ENCODE measurements at regions not wholly inside any gene's neighbourhood (a gene's known extent, or its start where the extent isn't known, plus 50 kb on each side); places are given as distances from the start of the nearest gene placed in this dataset.
"Not testable (repeated sequence)": the region's sequence is repeated elsewhere in the genome, so short reads cannot be mapped to it uniquely, and the experiment has no call there.

DNA sequence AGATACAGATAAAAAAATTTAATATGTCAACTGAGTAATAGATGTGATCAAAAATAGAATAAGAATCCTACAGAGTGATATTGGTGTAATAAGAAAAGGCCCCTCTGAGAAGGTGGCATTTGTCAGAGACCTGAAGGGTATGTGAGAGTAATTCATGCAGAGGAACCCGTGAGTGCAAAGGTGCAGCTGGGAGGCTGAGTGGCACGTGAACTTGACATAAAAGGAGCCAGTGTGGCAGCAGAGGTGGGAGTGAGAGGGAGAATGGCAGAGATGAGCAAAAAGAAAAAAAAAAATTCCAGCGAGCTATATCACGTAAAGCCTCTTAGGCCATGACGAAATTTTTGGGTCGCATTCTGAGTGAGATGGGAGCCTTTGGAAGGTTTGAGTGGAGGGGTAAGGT lies 588.9 kb downstream of the KCTD12 start:
- H3K4me3 ChIP-seq (ENCODE audit: control insufficient read depth in 2 of 3, extremely low read depth in 1 of 3, insufficient read depth in 2 of 3, low read depth in 1 of 3, low read length in 3 of 3), result no peak overlapping the region
- no peaks in the 10 kb centered on the region for H3K9me3 ChIP-seq (ENCODE audit: control insufficient read depth, low read depth, low read length)
- no peaks in the 10 kb centered on the region for H3K9me1 ChIP-seq (ENCODE audit: control insufficient read depth, extremely low read depth, insufficient read depth, low read length)
- H3K36me3 ChIP-seq (ENCODE audit: control insufficient read depth in 2 of 2, extremely low read depth in 1 of 2, insufficient read depth in 2 of 2, low read length in 2 of 2), result no peaks in the 10 kb centered on the region
- no peak overlapping the region for H3K27ac ChIP-seq (ENCODE audit: control insufficient read depth, insufficient read depth, low read length)
- H3K27me3 ChIP-seq (ENCODE audit: control insufficient read depth, extremely low read depth, insufficient read depth, low read length), result no peaks in the 10 kb centered on the region
- no peaks in the 10 kb centered on the region for H4K20me1 ChIP-seq (ENCODE audit: control insufficient read depth, extremely low read depth, insufficient read depth, low read length)
- FAIRE-seq (no peak), DNase-seq (ENCODE audit: low read depth, low spot score) (no peak)
- no peaks in the 10 kb centered on the region for H3K79me2 ChIP-seq (ENCODE audit: control insufficient read depth, insufficient read depth, low read length)
- H3K4me1 ChIP-seq (ENCODE audit: control insufficient read depth, extremely low read depth, insufficient read depth, low read length), result no peaks in the 10 kb centered on the region
- TF ChIP-seq, protein P1, sequence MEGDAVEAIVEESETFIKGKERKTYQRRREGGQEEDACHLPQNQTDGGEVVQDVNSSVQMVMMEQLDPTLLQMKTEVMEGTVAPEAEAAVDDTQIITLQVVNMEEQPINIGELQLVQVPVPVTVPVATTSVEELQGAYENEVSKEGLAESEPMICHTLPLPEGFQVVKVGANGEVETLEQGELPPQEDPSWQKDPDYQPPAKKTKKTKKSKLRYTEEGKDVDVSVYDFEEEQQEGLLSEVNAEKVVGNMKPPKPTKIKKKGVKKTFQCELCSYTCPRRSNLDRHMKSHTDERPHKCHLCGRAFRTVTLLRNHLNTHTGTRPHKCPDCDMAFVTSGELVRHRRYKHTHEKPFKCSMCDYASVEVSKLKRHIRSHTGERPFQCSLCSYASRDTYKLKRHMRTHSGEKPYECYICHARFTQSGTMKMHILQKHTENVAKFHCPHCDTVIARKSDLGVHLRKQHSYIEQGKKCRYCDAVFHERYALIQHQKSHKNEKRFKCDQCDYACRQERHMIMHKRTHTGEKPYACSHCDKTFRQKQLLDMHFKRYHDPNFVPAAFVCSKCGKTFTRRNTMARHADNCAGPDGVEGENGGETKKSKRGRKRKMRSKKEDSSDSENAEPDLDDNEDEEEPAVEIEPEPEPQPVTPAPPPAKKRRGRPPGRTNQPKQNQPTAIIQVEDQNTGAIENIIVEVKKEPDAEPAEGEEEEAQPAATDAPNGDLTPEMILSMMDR (optimal IDR thresholded peaks at IDR 0.05 in 1 of 3, IDR thresholded peaks at IDR 0.05 in 1 of 3, conservative IDR thresholded peaks at IDR 0.05 in 1 of 3; ENCODE audit: extremely low read depth in 1 of 3, insufficient read depth in 2 of 3, low read length in 3 of 3), result no peak
- TF ChIP-seq EZH2 (IDR thresholded peaks at IDR 0.05; ENCODE audit: low read length), result no peak
- no peak overlapping the region for H3K9ac ChIP-seq (ENCODE audit: control insufficient read depth, extremely low read depth, insufficient read depth, low read length)
- dilution Hi-C loops (cut with MboI; ENCODE audit: extremely low pct_ligation_motif_present, low sequenced_read_pairs), result no loop called here
- H3K4me2 ChIP-seq (ENCODE audit: control insufficient read depth, extremely low read depth, insufficient read depth, low read depth, low read length), result no peak overlapping the region
- H2AFZ ChIP-seq (ENCODE audit: control insufficient read depth, low read length), result no peak overlapping the region

DNA sequence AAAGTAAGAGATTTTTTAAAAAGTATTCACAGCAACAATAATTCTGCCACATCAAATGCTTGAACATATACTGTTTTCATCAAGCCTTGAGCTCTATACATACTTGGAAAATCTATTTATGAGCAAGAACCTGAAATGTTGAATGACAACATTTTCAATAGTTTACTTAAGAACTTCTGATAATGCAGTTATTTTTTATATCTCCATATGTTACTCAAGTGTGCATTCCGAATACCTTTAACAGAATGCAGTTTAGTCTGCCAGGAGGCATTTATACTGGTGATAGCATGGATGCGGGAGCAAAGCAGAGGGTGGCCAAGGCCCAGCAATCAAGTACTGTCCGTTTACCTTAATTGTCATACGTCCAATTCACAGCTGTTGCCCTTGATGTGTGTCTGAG lies 589.5 kb downstream of the KCTD12 start:
- H3K27me3 ChIP-seq (ENCODE audit: control insufficient read depth, extremely low read depth, insufficient read depth, low read length), result no peaks in the 10 kb centered on the region
- H3K36me3 ChIP-seq (ENCODE audit: control insufficient read depth in 2 of 2, extremely low read depth in 1 of 2, insufficient read depth in 2 of 2, low read length in 2 of 2), result no peaks in the 10 kb centered on the region
- H3K9me3 ChIP-seq (ENCODE audit: control insufficient read depth, low read depth, low read length), result no peaks in the 10 kb centered on the region
- no peak for TF ChIP-seq EZH2 (IDR thresholded peaks at IDR 0.05; ENCODE audit: low read length)
- TF ChIP-seq, protein P1 (optimal IDR thresholded peaks at IDR 0.05 in 1 of 3, IDR thresholded peaks at IDR 0.05 in 1 of 3, conservative IDR thresholded peaks at IDR 0.05 in 1 of 3; ENCODE audit: extremely low read depth in 1 of 3, insufficient read depth in 2 of 3, low read length in 3 of 3), result no peak
- no peaks in the 10 kb centered on the region for H3K4me1 ChIP-seq (ENCODE audit: control insufficient read depth, extremely low read depth, insufficient read depth, low read length)
- DNase-seq (ENCODE audit: low read depth, low spot score) (no peak), FAIRE-seq (no peak)
- no peaks in the 10 kb centered on the region for H4K20me1 ChIP-seq (ENCODE audit: control insufficient read depth, extremely low read depth, insufficient read depth, low read length)
- no peaks in the 10 kb centered on the region for H3K9me1 ChIP-seq (ENCODE audit: control insufficient read depth, extremely low read depth, insufficient read depth, low read length)
- H2AFZ ChIP-seq (ENCODE audit: control insufficient read depth, low read length), result no peak overlapping the region
- no peaks in the 10 kb centered on the region for H3K79me2 ChIP-seq (ENCODE audit: control insufficient read depth, insufficient read depth, low read length)
- no peak overlapping the region for H3K9ac ChIP-seq (ENCODE audit: control insufficient read depth, extremely low read depth, insufficient read depth, low read length)
- dilution Hi-C loops (cut with MboI; ENCODE audit: extremely low pct_ligation_motif_present, low sequenced_read_pairs), result no loop called here
- no peak overlapping the region for H3K4me2 ChIP-seq (ENCODE audit: control insufficient read depth, extremely low read depth, insufficient read depth, low read depth, low read length)
- H3K27ac ChIP-seq (ENCODE audit: control insufficient read depth, insufficient read depth, low read length), result no peak overlapping the region
- no peak overlapping the region for H3K4me3 ChIP-seq (ENCODE audit: control insufficient read depth in 2 of 3, extremely low read depth in 1 of 3, insufficient read depth in 2 of 3, low read depth in 1 of 3, low read length in 3 of 3)

DNA sequence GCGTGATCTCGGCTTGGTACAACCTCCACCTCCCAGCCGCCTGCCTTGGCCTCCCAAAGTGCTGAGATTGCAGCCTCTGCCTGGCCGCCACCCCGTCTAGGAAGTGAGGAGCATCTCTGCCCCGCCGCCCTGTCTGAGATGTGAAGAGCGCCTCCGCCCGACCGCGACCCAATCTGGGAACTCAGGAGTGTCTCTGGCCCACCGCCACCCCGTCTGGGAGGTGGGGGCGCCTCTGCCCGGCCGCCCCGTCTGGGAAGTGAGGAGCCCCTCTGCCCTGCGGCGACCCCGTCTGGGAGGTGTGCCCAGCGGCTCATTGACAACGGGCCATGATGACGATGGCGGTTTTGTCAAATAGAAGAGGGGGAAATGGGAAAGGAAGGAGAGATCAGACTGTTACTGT lies 591.2 kb downstream of the KCTD12 start:
- FAIRE-seq; H3K79me2 ChIP-seq (ENCODE audit: control insufficient read depth, insufficient read depth, low read length): not testable (repeated sequence)

More for the DNA sequence above, 591.2 kb downstream of the KCTD12 start:
- H3K9me1 ChIP-seq (ENCODE audit: control insufficient read depth, extremely low read depth, insufficient read depth, low read length); H3K27ac ChIP-seq (ENCODE audit: control insufficient read depth, insufficient read depth, low read length); H3K36me3 ChIP-seq (ENCODE audit: control insufficient read depth in 2 of 2, extremely low read depth in 1 of 2, insufficient read depth in 2 of 2, low read length in 2 of 2); H3K4me3 ChIP-seq (ENCODE audit: control insufficient read depth in 2 of 3, extremely low read depth in 1 of 3, insufficient read depth in 2 of 3, low read depth in 1 of 3, low read length in 3 of 3); H3K4me2 ChIP-seq (ENCODE audit: control insufficient read depth, extremely low read depth, insufficient read depth, low read depth, low read length); H3K4me1 ChIP-seq (ENCODE audit: control insufficient read depth, extremely low read depth, insufficient read depth, low read length); H2AFZ ChIP-seq (ENCODE audit: control insufficient read depth, low read length); H3K9ac ChIP-seq (ENCODE audit: control insufficient read depth, extremely low read depth, insufficient read depth, low read length); DNase-seq (ENCODE audit: low read depth, low spot score); dilution Hi-C loops (cut with MboI; ENCODE audit: extremely low pct_ligation_motif_present, low sequenced_read_pairs); H3K9me3 ChIP-seq (ENCODE audit: control insufficient read depth, low read depth, low read length); H4K20me1 ChIP-seq (ENCODE audit: control insufficient read depth, extremely low read depth, insufficient read depth, low read length); H3K27me3 ChIP-seq (ENCODE audit: control insufficient read depth, extremely low read depth, insufficient read depth, low read length): not testable (repeated sequence)
